HG02840 (cell line): ENCODE measurements at regions not wholly inside any gene's neighbourhood (a gene's known extent, or its start where the extent isn't known, plus 50 kb on each side); places are given as distances from the start of the nearest gene placed in this dataset.

Source experiments
- ATAC-seq: cut with Tn5 transposase; IDR thresholded peaks from one replicate; pipeline ENCODE4 v1.9.1; 2021; ENCODE audit warnings: mild to moderate bottlenecking, moderate library complexity, moderate number of reproducible peaks; ENCODE audit not compliant: unreplicated experiment, low FRiP score

DNA sequence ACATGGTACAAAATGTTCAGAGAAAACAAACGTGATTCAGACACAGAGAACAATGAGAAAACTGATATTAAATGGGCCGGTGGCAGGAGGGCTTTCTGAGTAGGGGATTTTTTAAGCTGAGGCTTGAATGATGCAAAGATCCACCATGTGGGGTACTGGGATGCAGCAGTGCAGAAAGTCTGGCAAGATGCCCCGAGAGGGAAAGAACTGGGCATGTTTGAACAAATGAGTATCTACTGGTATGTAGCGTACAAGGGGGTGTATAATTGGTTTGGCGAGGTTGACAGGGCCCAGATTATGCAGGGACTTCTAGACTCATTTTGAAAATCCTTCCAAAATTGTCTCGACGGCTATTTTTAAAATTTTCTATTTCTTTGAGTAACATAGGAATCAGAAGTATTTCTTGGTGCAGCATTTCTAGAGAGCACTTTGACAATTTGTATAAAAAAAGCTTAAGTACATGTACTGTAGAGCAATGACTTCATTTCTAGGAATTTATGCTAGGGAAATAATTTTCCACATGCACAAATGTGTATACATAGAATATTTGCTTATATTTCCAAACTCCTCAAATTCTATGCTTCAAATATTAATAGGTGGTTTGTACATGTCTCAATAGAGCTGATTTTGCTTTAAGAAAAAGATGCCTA lies 119.6 kb upstream of the DOK5 start:
- no peak for ATAC-seq

DNA sequence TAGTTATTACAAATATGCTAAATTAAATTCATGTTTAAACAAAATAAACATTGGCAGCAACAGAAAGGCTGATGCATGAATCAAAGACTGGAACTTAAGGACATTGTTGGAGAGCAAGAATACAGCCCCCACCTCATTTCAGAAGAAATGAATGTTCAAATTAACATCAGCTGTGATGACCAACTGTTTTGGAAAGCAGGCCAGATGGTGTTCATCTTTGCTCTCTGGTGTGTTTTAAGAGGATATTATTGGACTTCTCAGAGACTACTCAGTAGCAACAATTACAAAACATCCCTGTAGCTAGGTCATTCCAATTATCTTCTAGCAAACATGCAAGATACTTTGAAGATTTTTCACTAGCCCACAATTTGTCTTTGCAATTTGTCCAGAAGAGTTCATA lies 118.6 kb upstream of the DOK5 start:
- no peak for ATAC-seq

DNA sequence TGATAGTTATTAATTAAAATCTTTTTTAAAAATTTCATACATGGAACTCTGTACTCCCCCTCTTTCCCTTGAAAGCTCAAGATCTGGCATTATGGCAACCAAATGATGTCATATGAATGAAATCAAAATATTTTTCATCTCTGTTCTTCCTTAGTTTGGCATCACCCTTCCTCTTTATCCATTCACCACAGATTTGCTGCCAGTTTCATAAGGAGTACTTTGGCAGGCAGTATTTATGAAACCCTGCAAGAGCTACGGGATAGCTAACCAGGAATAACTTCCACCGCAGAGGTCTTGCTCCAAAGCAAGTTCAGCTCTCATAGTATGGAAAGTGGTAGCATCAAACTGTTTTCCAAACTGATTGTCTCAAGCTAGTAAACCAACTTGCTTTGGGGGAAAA lies 113.9 kb upstream of the DOK5 start:
- no peak for ATAC-seq

DNA sequence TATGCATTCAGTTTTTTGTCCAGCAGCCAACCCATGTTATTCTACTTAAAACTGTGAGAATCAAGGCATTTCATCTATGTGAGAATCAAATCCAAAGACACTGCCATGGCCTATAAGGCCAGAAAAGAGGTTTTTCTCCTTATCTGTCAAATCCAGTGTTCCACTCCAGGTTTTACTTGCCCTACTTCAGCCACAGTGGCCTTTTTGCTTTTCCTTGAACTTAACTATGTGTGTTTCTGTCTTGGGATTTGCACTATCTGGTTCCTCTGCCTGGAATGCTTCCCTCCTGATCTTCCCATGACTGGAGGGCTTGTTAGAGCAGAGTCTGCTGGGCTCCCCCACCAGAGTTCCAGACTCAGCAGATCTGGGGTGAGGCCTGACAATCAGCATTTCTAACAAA lies 113.1 kb upstream of the DOK5 start:
- ATAC-seq, result no peak

DNA sequence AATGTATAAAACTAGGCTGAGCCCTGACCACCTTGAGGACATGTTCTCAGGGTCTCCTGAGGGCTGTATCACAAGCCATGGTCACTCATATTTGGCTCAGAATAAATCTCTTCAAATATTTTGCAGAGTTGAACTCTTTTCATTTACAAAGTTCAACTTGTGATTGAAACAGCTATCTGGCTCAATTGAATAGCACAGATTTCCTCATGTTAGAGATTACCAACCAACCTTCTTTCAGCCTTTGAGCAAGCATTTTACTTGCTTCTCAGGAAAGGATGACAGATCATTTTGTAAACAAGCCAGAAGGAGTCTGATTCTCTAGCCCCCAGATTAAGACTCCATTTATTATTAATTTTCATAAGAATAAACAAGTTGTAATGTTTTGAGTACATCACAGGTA lies 111.0 kb upstream of the DOK5 start:
- no peak for ATAC-seq

DNA sequence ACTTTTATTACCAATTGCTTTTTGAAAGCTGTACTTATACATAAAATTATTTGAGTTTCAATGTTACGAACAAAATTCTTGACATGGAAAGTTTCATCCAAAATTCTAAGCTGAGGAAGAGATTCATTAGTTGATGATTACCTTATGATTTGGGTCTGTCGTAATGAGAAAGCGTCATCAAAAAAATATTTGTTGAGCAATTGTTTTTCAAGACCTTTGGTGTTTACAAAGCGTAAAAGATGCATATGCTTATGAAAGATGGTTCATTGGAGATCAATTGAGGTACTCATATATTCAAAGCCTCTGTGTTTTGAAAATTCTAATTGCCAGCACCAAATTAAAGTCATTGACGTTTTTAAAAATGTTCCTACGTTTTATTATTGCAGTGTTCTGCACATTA lies 110.5 kb upstream of the DOK5 start:
- no peak for ATAC-seq

DNA sequence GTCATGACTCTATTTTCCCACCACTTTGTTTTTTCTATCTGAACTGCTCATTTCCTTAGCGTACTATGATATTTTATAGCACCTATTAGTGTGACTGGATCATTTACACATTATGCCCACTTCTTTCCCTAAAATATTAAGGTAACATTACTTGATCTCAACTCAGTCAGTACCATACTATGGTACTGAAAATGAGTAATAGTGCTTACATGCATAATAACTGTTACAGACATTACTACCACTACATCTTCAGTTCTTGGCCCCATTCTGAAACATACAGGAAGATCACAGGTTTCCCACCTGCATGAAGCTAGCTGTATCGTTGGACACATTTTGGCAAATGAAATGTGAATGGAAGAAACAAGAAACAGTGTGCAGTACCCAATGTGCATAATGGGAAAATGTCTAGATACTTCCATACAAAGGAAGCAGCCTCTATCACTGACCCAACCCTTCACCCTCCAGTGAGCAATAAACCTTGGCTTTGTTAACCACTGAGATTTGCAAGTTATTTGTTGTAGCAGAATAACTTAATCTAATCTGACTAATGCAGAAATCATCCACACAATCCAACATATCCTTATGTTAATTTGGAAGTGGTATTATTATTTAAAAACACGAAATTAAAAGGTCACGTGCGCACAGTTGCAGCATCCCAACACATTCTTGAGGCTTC lies 108.6 kb upstream of the DOK5 start:
- no peak for ATAC-seq

DNA sequence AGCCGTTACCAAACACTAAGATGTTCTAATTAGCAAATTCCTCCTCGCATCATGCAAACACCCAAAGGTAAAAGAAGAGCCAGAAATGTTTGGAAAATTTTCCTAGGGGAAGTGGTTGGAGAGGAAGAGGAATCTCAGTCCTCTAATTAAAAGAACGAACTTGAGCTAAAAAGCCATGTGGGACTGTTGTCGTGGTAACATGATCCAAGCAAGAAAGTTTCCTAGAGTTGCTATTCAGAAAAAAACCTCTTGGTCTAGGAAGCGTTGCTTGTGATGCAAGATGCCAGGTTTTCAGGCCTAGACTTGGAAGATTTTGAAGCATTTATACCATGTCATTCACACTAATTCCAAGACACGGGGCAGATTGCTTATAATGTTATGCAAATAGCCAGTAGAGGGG lies 106.8 kb upstream of the DOK5 start:
- ATAC-seq, result no peak

DNA sequence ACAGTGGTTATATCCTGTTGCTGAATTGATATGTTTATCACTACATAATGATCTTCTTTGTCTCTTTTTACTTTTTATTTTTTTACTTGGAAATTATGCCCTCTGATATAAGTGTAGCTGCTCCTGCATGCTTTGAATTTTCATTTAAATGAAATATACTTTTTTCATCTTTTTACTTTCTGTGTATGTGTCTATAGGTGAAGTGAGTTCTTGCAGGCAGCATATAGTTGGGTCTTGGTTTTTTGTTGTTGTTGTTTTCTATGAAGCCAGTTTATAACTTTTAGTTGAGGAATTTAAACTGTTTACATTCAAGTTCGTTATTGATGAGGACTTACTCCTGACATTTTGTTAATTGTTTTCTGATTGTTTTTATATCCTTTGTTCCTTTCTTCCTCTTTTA lies 103.1 kb upstream of the DOK5 start:
- ATAC-seq, result no peak

DNA sequence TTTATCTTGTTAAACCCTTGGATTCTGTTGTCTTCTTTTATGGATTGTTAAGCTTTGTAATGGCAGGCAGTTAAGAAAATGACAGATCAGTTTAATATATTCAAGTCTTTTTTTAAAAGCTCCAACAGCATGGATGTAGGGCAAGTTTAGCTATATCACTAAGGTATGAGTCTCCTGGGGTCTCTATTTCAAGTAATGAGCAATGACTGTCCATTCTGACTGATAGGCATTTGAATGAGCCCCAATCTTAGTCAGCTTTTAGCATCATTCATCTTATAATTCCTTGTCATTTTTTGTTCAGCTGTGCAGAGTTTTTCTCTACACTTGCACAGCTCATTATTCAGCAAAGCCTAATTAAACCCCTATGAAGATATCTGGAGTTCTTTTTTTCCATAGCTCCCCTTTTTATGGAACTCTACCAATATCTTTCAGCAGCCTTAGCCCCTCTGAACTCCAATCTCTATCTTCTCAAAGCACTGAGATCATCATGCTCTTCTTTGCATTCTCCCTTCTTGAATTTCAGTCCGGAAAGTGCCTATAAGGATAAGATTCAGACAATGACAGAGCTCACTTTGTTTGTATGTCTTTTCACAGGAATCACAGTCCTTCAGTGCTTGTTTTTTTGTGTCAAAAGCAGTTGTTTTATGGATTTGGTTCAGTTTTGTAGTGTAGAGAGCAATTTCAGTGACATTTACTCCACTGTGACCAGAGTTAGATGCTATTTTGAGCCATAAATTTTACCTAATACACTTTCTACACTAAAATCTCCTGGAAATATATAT lies 97.2 kb upstream of the DOK5 start:
- no peak for ATAC-seq

DNA sequence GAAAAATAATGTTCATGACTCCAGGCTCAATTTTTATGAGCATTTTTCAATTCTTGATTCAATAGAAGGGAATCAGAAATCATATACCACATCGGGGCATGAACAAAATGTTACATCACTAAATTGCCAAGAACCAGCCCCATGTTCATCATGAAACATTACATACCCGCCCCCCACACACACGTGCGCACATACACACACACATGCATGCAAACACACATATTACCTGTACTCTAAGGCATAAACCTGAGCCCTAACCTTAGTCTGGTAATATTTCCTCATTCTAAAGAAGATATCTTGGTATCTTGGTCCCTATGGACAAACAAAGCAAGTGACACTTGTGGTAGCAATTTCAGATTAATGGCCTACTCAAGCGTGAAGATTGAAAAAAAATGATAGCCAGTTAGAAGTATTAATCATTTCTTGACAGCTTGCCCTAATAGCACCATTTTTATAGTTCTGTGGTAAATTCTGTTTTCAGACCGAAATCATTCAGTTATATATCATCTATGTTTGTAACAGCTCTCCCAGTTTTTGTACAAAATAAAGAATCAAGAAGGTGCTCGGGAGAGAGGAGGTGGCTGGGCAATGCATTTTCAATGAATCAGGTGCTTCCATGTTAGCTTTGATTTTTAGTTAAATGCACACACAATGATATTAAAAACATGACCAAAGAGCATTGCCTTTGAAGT lies 95.4 kb upstream of the DOK5 start:
- ATAC-seq, result no peak

DNA sequence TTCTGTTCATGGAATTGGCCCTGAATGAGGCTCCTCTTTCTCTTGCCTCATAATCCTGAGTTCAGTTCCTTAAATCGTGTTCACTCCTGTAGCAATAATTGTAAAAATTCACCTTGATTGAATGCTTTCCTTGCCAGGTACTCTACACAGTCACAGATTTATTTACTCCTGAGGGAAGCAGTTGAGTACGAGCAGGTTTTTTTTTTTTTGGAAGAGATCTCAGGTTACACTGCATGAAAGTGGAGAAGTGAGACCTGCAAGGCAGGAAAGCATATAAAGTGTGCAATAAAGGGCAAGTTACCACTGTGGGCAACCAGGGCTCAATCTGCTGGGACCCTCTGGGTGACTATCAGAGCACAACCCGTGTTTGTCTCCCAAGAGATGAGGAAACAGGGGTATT lies 93.0 kb upstream of the DOK5 start:
- ATAC-seq, result no peak

DNA sequence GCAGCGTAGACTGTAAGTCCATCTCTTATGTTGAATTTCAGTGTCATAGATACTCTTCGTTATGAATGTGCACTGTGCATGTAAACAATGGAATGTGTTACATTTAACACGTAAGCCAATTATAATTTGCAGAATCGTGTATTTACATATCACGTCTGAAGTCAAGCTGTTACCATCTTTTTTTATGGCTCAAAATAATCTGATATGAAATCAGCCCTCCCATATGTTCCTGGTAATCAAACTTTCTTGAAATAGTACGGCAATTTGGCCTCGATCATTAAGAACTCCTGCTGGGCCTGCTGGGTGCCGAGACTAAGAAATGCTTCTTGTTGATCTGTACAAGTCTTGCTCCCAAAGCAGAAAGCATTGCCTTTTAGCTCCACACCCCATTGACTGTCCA lies 89.6 kb upstream of the DOK5 start:
- no peak for ATAC-seq

DNA sequence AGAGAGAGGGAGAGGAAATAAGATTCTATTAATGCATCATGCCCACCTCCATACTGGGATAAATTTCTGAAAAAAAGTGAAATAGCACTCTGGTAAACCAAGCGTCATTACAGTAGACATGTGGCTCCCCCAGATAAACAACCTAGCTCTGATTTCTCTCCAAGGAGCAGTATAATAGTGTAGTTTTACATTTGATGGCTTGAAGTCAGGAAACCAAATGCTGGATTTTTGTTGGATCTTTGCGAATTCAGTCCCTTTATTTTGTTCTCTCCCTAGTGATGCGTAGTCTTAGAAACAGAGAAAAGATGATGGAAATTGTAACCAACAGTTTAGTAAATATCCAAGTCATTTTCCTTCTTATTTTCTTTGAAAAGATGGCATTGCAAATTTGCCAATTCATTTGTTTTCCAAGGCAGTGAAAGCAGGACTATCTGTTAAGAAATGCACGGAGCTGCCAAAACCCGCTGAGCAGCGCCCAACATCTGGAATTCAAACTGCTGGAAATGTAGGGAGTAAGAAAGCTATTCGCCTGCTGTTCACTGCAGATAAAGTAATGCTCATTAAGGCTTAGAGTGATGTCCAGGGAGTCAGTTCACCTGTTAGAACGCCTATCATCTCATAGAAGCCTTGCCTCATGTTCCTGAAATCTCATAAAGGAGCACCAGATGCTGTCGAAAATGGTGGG lies 85.7 kb upstream of the DOK5 start:
- ATAC-seq, result no peak

DNA sequence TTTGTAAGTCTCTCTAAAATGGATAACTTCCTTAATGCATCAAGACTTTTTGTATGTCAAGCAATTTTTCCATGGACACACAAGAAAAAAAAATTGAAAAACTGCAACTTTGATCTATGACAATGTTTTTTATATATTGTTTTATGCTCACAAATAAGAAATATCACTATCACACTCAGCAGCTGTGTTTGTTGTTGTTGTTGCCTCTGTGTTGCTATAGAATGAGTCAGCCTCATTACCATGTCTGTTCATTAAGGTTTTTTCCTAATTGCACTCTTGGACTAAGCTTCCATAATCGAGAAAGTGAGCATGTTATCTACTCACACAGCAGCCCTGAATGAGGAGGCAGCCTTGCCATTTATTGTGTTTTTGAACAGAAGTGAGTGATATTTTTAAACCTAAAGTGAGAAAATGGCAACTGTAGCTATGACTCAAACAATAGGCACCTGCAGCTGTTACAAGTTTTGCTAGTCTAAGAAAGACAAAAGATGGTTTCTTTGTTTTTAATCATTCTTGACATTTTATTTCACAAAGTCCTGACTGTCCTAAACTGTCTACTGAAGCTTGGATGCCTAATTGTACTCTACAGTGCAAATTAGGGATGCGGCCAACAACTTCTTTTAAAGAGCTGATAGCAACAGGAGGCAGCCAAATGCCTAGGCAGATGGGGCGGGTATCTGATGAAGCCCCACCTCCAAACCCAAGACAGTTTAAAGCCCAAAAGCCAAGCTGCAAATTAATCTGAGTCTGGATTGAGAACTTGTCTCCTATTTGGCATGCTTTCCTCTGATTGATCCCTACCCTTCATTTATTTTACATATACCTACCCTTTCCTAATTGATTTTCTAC lies 77.9 kb upstream of the DOK5 start:
- no peak for ATAC-seq

DNA sequence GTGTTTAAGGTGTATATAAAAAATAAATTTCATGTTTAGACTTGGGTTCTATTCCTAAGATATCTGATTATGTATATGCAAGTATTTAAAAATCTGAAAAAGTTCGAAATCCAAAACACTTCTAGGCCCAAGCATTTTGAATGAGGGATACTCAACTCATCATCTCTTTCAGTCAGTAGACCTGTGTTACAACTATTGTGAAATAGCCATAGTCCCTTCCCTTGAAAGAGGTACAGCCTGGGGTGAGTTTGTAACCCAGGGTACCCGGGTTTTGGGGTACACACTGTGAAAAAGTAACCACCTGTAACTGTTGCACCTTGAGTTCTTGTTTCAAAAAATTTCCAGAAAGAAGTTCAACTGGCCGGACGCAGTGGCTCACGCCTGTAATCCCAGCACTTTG lies 76.6 kb upstream of the DOK5 start:
- no peak for ATAC-seq

DNA sequence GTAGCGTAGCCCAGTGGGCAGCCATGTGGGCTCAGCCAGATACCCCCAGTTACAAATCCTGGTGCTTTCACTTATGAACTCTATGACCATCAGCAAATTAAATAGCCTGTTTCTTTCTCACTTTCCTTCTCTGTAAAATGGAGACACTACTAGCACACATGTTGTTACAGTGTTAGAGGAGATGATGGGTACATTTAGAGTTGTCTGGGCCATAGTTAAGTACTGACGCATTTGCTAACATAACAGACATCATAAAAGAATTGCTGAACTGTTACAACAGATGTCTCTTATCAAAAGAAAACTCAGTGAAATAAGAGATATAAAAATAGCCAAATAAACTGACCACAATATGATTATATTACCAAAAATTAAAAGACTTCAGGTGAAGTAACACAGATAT lies 69.9 kb upstream of the DOK5 start:
- no peak for ATAC-seq

DNA sequence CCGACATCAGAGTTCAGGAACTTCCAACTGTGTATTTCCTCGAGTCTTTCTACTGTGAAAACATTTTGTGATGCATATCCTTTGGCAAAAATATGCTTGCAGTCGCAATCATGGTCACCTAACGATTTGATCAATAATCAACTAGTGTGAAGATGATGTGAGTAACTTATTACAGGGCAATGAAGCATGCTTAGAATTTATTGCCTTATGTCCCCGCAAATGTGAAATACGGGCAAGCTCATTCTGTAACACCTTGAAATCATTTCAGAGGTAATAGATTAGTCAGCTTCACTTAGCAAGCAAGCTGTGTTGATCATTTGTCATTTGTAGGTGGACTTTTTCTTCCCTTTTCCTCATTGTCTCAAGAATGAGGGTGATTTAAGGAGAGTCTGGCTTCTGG lies 67.9 kb upstream of the DOK5 start:
- ATAC-seq, result no peak

DNA sequence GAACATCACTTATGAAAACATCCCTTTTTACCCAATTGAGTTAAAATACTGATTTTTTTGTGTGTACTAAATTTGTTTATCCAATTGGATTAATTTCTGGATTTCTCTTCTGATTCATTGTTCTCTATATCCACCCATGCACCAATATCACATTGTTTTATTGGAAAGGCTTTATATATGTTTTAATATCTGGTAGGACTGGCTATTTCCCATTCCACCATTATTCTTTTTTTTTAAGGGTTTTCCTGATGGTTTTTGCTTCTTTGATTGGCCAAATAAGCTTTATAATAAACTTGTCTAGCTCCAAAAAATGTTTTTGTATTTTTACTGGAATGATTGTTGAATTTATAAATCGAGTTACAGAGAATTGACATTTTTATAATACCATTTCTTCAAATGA lies 59.4 kb upstream of the DOK5 start:
- no peak for ATAC-seq

DNA sequence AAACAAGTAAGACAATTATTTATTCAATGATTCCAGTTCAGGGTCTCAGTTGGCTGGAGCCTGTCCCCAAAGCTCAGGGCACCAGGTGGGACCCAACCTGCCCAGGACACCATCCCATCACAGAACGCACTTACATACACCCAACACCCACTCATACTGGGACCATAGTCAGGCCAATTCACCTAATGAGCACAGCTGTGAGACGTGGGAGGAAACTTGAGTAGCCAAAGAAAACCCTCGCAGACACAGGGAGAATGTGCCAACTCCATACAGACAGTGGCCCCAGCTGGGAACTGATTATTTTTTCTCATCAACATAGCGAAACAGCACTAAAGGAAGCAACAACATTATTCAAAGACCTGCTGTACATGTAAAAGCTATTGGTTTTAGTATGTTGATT lies 58.6 kb upstream of the DOK5 start:
- ATAC-seq, result no peak
